SKM-1 treated with dmso at 0.1 percent for 144 hours (cell line): ENCODE measurements at regions not wholly inside any gene's neighbourhood (a gene's known extent, or its start where the extent isn't known, plus 50 kb on each side); places are given as distances from the start of the nearest gene placed in this dataset.
"Not testable (repeated sequence)": the region's sequence is repeated elsewhere in the genome, so short reads cannot be mapped to it uniquely, and the experiment has no call there.

Experiments used
- DNase-seq: peaks from one replicate; lab custom pipeline; 2025; ENCODE audit not compliant: unreplicated experiment; lab: John Stamatoyannopoulos, UW

DNA sequence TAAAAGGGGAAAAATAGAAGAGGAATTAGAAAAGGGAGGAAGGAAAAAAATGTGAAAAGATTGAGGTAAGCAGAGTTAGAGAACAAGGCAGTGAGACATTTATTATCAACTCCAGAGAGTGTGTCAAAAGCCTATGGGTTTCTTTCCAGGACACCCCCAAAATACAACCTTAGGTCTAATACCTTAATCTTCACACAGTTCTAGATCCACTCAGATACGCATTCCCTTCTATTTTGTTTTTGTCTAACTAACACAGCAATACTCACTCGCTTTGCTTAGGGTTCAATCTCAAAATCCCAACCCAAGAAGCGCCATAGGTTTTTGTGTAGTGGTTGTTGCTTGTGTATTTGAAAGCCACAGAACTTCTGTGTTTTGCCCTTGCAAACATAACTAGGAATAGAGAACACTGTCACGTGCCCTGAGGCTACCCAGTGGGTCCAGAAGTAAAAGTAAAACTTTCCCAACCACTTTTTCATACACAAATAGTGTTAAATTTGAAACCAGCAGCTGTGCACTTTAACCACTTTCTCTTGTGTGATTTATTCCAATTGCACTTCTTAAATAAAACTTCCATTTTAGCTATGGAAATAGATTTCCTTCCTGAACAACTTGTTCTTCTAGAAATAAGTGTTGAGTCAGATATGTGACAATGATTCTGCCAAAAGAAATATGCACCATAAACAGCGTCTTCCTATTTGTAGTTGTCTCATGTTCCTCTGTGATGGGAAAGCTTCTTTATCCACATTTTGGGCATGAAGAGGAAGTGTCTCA, 414.7 kb upstream of the GHITM start:
- no peak for DNase-seq

GRCh38 chr10:83725567-83725966, 413.7 kb upstream of the GHITM start:
- DNase-seq, result no peak

DNA sequence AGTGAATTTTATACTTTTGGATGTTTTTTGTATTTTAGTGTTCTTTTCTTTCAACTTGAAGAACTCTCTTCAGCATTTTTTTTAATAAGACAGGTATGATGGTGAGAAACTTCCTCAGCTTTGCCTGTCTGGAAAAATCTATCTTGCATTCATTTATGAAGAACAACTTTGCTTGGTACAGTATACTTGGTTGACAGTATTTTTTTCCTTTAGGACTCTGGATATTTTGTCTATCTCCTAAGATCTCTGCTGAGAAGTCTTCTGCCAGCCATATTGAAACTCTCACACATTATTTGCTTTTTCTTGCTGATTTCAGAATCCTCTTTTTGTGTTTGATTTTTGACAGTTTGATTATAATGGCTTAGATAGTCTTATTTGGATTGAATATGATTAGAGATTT, 405.0 kb upstream of the GHITM start:
- no peak for DNase-seq

DNA sequence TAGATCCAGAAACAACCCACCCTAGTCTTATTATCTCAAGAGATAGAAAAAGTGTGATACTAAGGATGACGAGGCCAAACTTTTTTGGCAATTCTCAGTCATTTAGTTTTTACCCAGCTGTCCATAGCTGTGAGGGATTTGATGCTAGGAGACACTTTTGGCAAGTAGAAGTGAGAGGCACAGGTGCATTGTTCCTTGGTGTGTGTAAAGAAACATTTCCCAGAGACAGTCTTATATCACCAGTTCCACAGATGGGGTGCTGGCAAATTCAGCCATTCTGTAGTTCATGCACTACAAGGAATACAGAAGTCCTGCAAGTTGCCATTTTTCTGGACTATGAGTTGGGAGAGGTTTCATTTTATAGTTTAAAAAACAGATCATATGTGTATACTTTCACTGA, 403.3 kb upstream of the GHITM start:
- DNase-seq, result no peak

DNA sequence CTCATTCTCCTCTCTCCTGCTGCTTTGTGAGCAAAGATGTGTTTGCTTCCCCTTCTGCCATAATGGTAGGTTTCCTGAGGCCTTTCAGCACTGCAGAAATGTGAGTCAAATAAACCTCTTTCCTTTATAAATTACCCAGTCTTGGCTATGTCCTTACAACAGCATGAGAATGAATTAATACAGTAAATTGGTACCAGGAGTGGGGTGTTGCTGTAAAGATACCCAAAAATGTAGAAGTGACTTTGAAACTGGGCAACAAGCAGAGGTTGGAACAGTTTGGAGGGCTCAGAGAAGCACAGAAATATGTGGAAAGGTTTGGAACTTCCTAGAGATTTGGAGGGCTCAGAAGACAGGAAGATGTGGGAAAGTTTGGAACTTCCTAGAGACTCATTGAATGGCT, 388.7 kb upstream of the GHITM start:
- no peak for DNase-seq

GRCh38 chr10:83753490-83753889, 385.8 kb upstream of the GHITM start:
- no peak for DNase-seq

DNA sequence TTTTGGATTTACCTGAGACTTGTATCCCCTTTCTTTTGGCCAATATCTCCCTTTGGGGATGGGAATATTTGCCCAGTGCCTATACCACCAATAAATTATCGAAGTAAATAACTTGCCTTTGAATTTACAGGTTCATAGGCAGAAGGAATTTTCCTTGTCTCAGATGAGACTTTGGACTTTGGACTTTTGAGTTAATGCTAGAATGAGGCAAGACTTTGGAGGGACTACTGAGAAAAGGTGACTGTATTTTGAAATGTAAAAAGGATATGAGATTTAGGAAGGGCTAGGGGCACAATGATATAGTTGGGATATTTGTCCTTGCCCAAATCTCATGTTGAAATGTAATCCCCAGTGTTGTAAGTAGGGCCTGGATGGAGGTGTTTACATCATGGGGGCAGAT, 384.5 kb upstream of the GHITM start:
- DNase-seq, result no peak

GRCh38 chr10:83760142-83760541, 379.2 kb upstream of the GHITM start:
- no peak for DNase-seq

GRCh38 chr10:83764666-83765065, 374.6 kb upstream of the GHITM start:
- no peak for DNase-seq

DNA sequence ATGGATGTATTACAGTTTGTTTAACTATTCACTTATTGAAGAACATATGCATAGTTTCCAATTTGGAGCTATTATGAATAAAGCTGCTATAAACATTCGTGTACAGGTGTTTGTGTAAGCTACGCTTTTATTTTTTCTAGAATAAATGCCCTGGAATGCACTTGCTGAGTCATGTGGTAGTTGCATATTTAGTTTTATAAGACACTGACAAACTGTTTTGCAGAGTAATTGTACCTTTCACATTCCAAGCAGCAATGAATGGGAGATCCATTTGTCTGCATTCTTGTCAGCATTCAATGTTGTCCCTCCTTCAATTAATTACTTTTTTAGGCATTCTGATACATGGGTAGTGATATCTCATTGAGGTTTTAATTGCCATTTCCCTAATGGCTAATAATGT, 373.6 kb upstream of the GHITM start:
- DNase-seq, result no peak

DNA sequence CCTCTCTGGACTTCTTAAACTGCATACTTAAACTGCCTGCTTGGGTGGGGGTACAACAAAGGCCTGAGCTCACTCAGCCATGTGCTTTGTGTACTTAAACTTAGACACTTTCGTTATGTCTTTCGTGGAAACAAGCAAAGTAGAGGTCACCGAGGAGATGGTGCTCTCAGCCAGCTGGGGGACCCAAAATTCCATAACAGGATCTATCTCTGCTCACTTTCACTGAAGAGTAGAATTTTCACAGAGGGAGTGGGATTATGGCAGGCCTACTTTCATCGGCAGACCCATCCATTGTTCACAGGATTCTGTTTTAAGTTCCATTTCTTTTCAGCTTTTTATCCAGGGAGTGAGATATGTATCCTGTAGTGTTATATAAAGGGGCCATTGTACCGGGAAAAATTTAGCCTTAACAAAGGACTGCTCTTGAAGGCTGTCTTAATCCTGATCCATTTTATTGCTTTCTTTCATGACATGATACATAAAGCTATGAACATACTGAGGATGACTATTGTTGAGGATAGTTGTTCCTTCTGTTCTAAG, 370.0 kb upstream of the GHITM start:
- DNase-seq, result no peak

DNA sequence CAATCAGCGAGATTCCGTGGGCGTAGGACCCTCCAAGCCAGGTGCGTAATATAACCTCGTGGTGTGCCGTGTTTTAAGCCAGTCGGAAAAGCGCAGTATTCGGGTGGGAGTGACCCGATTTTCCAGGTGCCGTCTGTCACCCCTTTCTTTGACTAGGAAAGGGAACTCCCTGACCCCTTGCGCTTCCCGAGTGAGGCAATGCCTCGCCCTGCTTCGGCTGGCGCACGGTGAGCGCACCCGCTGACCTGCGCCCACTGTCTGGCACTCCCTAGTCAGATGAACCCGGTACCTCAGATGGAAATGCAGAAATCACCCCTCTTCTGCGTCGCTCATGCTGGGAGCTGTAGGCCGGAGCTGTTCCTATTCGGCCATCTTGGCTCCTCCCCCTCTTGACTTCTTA, 352.6 kb upstream of the GHITM start:
- not testable (repeated sequence) for DNase-seq

- no peak for DNase-seq
Measured at GRCh38 chr10:83801983-83802382, 337.3 kb upstream of the GHITM start.

DNA sequence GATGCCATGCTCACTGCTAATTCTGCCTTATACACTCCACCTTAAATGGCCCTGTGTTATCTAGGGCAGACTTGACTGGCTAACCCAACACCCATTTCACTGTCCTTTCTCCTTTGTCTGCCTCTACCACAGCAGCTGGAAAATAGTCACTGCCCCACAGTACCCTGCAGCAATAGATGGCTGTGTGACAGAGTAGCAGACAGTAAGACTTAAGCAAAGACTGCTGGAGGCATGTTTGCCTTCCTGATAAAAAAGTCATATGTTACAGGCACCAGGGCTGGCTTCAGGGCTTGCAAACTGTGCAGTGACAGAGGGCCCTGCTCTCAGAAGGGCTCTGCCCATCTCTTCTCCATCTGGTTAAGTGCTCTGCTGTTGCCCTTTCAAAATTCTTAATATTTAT, 332.6 kb upstream of the GHITM start:
- DNase-seq, result no peak

- no peak for DNase-seq
Measured at GRCh38 chr10:83809001-83809400, 330.3 kb upstream of the GHITM start.

DNA sequence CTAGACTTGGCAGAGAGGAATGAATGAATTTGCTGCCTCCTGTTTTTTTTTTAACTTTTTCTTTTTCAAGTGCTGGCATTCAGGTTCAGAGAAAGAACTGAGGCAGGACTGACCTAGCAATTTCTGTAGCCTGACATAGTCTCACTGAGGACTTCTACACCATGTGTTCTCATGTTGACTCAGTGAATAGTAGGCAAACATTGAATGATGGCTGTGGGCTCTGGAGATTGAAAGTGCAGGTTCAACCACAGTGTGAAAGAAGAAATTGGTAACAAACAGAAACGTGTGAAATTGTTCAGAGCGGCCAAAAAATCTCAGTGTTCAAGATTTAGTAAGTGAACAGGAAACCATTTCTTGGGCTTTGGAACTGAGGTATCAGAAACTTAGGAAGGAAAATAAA, 322.4 kb upstream of the GHITM start:
- no peak for DNase-seq

DNA sequence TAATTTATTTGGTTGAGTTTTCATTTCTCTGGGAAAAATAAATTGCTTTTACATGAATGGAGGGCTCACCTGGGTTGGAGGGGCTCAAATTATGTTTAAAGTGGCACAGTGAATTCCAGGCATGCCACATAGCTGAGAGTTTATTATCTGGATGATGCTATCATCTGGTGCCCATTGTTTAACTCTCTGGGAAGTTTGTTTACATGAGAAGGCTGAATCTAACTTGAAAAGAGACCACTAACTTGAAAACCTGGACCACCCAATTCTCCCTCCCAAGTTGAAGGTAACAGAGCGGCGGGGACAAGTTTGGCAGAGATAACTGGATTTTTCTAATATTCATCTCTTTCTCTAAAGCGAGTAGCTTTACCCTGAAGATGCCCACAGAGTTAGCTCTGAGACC, 321.5 kb upstream of the GHITM start:
- DNase-seq, result no peak

DNA sequence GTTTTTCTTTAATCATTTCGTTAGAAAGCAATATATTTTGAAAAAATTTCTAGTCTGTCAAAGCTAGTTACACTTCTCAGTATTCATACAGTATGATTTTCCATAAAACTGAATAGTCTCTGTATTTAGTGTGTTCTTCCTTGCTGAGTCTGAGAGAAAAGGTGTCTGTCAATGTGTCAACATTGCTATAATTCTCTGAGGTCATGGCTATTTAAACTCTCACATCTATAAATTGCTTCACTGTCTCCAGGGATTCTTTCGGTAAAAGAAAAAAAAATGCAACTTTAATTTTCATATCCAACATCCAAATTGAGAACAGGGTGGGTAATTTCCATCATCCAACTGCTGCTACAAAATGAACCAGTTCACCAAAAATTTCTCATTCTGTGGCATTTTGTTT, 319.7 kb upstream of the GHITM start:
- DNase-seq, result no peak

GRCh38 chr10:83820033-83820432, 319.3 kb upstream of the GHITM start:
- no peak for DNase-seq

- no peak for DNase-seq
Measured at GRCh38 chr10:83824099-83824498, 315.2 kb upstream of the GHITM start.

- no peak for DNase-seq
Measured at GRCh38 chr10:83834096-83834495, 305.2 kb upstream of the GHITM start.

GRCh38 chr10:83835945-83836745, 303.2 kb upstream of the GHITM start:
- no peak for DNase-seq
